Stimulated activated CD8-positive, alpha-beta memory T cell treated with anti-CD3 and anti-CD28 coated beads, Interleukin-4, amount 100 ng/mL, for 48 hours (primary cell): ENCODE measurements at regions not wholly inside any gene's neighbourhood (a gene's known extent, or its start where the extent isn't known, plus 50 kb on each side); places are given as distances from the start of the nearest gene placed in this dataset.
"Not testable (repeated sequence)": the region's sequence is repeated elsewhere in the genome, so short reads cannot be mapped to it uniquely, and the experiment has no call there.

ENCODE experiments used
- DNase-seq: peaks from one replicate; pipeline ENCODE4 v3.0.0-alpha.2; 2020

GRCh38 chr5:52255308-52255707, 532.4 kb upstream of the ITGA1 start:
- DNase-seq = no peak

DNA sequence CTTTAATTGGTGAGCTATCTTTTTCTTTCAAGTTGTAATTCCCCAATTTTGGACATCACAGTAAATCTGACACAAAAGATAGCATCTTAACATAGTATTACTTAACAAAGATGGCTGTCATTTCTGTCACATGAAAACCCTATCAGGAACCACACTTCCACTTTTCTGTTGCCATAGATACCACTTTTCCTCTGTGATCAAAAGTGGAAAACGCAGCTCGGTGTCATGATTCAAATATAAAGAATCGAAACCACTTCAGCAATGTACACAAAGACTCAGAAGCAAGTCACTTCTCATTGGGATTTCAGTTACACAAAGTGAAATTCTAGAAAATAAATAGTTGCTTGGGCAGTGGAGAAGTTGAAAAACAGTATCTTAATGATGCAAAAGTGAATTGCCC, 524.9 kb upstream of the ITGA1 start:
- no peak for DNase-seq

DNA sequence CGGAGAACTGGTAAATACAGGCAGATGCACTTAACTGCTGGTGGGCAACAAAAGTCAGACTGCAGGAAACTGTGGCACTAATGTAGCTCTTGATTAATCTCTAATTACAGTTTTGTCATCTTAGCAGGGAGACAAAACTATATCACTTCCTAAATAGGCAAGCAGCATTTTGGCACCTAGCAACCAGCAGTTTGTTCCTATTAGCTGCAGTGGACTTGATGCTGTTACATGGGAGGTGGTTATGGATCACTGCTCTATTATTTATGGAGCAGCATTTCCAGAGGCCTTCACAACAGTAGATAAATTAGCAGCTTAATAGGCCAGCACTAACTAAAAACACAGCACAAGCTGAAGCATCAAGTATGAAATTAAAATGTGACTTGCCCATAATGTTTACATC, 518.3 kb upstream of the ITGA1 start:
- DNase-seq = no peak

- no peak for DNase-seq
Observed at GRCh38 chr5:52269859-52270258, 517.9 kb upstream of the ITGA1 start.

- DNase-seq = no peak
Observed at GRCh38 chr5:52275639-52276038, 512.1 kb upstream of the ITGA1 start.

DNA sequence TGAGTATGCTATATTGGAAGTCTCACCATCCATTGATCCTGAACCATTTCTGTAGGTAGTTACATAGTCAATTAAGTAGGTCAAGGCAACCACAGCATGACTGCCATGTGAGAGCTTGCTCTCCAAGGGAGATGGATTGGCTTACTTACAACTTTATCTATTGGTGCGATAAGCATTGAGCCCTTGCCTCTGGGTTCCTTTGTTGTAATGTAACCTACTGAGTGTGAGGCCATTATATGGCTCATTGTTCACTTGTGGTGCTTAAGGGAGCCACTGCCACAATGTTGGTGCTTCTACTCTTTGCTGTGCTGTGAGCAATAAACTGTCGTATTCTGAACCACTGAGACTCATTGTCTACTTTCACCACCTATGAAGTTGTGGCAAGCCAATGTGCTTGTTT, 510.6 kb upstream of the ITGA1 start:
- no peak for DNase-seq

DNA sequence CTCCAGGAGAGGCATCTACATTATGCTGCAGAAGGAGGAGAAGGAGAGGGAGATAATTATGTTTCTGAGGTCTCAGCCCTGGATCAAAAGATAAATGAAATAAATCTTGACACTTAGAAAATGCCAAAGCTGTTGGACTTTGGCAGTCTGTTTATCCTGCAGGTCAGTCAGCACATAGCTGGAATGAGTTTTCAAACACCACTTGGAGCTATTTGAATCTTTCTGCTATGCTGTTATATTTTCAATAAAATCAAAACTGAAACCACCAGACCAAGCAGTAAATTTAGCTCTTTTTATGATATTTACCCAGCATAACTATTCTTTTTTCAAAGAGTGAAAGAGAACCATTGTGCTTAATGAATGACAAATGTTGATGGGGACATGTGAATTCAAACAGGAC, 505.1 kb upstream of the ITGA1 start:
- no peak for DNase-seq

DNA sequence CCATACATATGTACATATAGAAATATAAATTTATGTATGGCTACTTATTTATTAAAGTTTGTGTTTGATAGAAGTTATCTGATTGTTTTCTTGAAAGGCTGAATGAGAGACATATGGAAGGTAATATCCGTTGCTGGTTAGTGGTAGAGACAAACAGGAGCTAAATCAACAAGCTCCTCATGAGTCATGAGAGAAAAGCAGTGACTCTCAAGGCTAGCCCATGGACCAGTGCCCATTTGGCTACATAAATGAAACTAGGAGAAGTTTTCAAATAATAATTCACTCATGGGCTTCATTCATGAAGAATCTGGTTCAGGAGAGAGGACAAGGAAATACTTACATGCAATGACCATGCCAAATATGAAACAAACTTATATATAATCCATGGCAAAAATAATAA, 504.5 kb upstream of the ITGA1 start:
- DNase-seq = no peak

DNA sequence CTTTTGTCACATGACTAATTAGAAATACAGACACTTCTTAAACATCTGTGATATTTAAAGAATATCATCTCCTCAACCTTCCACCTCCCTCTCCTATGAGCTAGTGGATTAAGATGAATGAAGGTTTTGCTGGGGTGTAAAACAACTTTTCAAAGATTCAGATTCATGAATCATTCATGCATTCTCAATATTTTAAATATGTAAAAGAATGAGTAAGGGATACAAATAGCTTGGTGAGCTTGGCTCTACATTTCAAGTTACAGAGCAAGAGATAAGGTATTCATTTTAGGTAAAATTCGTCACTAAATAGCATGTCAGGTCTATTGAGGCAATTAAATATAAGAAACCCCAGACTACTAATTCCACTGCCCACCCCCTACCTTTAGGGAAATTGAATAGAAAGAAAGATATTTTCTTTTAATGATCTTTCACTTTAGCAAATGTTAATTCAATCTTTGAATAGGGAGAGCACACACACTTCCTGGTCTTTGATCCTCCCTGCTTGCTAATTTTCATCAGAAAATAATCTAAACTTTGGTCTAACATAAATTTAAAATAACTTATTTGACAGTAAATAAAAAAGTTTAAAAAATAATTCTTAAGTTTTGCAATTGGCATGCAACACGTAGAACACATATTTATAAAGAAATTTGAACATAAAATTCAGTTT, 486.9 kb upstream of the ITGA1 start:
- DNase-seq = no peak

- not testable (repeated sequence) for DNase-seq
Observed at GRCh38 chr5:52304816-52305215, 482.9 kb upstream of the ITGA1 start.

- DNase-seq = no peak
Observed at GRCh38 chr5:52328220-52328806, 459.4 kb upstream of the ITGA1 start.

- no peak for DNase-seq
Observed at GRCh38 chr5:52331725-52332124, 456.0 kb upstream of the ITGA1 start.

DNA sequence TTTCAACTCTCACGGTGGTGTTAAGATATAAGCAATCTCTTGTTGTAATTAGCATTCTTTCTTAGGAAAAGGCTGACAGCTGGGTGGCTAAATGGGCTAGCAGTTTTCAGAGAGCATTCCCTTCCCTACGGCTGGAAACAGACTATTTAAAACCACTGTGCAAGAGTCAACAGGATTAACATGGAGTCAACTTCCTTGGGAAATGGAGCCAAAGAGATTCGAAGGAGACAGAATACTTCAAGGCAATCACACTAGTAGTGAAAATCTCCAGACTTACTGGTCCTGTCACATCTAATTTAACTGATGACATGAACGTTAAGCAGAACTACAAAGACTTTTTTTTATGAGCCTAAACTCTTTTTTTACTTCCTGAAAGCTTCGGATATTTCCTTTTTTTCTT, 453.3 kb upstream of the ITGA1 start:
- no peak for DNase-seq

DNA sequence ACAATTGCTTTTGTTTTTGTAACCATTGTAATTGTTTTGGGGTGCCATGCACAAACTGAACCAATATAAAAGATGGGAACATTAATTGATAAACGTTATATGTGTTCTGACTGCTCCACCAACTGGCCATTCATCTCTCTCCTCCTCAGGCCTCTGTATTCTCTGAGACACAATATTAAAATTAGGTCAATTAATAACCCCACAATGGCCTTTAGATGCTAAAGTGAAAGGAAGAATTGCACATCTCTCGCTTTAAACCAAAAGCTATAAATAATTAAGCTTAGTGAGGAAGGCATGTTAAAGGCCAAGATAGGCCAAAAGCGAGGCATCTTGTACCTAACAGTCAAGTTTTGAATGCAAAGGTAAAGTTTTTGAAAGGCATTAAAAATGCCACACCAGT, 448.4 kb upstream of the ITGA1 start:
- DNase-seq = no peak

DNA sequence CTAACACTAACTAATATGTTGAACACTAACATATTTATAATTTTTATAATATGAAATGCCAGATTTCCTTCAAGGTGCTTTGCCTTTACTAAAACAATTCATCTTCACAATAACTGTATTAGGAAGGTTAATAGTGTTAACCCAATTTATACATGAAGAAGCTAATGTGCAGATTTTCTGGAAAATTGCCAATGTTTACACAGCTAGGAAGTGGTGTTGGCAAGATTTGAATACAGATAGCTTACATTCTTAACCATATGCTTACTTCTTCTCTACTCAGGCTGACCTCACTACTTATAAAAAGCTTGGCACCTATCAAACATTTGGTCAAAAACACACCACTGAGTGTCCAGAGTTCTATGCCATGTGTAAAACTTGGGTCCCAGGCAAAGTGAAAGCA, 445.4 kb upstream of the ITGA1 start:
- no peak for DNase-seq

DNA sequence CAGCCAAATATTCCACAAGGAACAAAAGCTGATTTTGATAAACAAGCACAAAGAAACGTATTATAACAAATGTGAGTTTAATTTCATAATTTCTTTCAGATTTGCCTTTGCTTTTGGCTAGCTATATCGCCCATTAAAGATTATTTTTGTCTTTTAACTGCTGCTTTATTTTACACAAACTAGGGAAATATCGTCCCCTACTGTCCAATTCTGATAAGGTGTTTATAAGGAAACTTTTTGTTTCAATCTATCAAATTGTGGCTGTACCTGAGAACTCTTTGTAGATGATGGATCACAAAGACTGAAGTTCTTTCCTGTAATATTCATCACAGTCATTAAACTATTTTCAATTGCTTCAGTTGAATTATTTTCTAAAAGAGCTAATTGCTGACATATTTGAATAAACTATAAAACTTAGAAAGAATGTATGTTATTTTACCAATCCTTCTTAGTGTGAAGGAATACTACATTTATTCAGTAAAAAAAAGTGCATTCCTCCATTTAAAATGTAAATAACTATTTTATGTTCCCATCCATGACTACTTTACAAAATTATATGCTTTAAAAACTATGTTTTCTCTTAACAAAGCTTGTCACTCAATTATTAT, 431.3 kb upstream of the ITGA1 start:
- no peak for DNase-seq

- no peak for DNase-seq
Observed at GRCh38 chr5:52359261-52359660, 428.5 kb upstream of the ITGA1 start.

GRCh38 chr5:52360985-52361384, 426.7 kb upstream of the ITGA1 start:
- DNase-seq = no peak

- DNase-seq = no peak
Observed at GRCh38 chr5:52374286-52374685, 413.4 kb upstream of the ITGA1 start.

GRCh38 chr5:52375969-52376368, 411.7 kb upstream of the ITGA1 start:
- DNase-seq = no peak

GRCh38 chr5:52376592-52376991, 411.1 kb upstream of the ITGA1 start:
- DNase-seq = no peak

DNA sequence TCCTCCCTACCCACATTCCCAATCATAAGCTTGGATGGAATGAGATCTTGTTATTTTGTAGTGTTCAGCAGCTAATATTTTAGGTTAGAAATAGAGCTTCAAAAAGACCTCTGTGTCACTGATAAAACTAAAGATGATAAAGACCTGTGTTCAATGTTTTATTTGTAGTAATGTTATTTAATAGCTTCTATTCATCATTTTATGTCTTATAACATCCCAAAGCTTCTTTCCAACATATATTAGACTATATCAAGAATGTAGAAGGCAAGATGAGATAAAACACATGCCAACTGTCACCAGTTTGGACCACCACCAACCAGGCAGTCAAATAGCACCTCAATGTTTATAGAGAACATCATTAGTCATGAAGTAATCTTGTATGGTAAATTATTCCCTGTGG, 409.5 kb upstream of the ITGA1 start:
- DNase-seq = no peak

DNA sequence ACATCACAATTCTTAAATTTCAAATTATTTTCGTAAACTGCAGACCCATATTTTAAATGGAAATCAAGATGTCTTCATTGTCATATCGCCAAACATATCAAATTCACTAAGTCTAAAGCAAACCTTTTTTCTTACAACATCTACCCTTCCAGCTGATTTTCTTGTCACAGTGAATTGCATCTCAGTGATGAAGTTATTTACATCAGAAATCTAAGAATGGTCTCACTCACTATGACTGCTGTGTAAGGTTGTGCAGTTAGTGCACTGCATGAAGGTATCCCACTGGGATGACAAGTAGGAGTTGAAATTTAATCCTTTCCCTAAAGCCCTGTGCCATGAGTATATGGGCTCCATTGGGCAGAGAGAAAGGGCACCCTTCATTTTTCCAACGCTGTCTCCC, 399.4 kb upstream of the ITGA1 start:
- DNase-seq = no peak

GRCh38 chr5:52392321-52392720, 395.4 kb upstream of the ITGA1 start:
- no peak for DNase-seq

DNA sequence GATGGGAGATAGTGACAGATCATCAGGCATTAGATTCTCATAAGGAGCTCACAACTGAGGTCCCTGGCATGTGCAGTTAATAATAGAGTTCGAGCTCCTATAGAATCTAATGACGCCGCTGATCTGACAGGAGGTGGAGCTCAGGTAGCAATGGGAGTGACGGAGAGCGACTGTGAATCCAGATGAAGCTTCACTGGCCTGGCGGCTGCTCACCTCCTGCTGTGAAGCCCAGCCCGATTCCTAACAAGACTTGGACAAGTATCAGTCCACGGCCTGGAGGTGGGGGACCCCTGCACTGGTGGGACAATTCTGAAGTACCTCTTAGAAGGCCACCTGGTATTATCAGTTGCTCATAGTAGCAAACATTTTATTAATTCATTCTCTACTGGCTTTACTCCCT, 377.9 kb upstream of the ITGA1 start:
- DNase-seq = no peak
